Keratinocyte (primary cell): ENCODE measurements at regions not wholly inside any gene's neighbourhood (a gene's known extent, or its start where the extent isn't known, plus 50 kb on each side); places are given as distances from the start of the nearest gene placed in this dataset.

ENCODE experiments used
- DNase-seq: peaks from one replicate; pipeline ENCODE4 v3.0.0-alpha.2; 2011; ENCODE audit warnings: low read depth, missing footprints, low spot score
- FAIRE-seq: peaks from 2 replicates; lab custom pipeline; 2011; peaks lifted over from hg19 to GRCh38; lab: Jason Lieb, UNC
- H2AFZ ChIP-seq: 2 replicates; pipeline ENCODE4 v1.6.0; 2012; ENCODE audit warnings: low read length, control low read depth, inconsistent platforms; ENCODE audit not compliant: control insufficient read depth
- H3K27ac ChIP-seq: 2 replicates; pipeline ENCODE4 v1.5.1; 2011; ENCODE audit warnings: low read length; ENCODE audit not compliant: control insufficient read depth, insufficient read depth
- H3K27me3 ChIP-seq: 3 replicates; pipeline ENCODE4 v1.6.0; 2011; ENCODE audit warnings: low read length; ENCODE audit not compliant: control insufficient read depth, insufficient read depth; ENCODE audit errors: extremely low read depth
- H3K36me3 ChIP-seq, 2 experiments: 2 replicates in 1 of 2; 3 replicates in 1 of 2; pipeline ENCODE4 v1.5.1; 2011; ENCODE audit warnings: low read length in 2 of 2, mild to moderate bottlenecking in 1 of 2; ENCODE audit not compliant: control insufficient read depth in 2 of 2, insufficient read depth in 2 of 2; ENCODE audit errors: extremely low read depth in 1 of 2
- H3K4me1 ChIP-seq: 3 replicates; pipeline ENCODE4 v1.5.1; 2011; ENCODE audit warnings: low read length; ENCODE audit not compliant: control insufficient read depth, insufficient read depth; ENCODE audit errors: extremely low read depth
- H3K4me2 ChIP-seq: 3 replicates; pipeline ENCODE4 v1.6.0; 2011; ENCODE audit warnings: low read depth, low read length; ENCODE audit not compliant: control insufficient read depth, insufficient read depth; ENCODE audit errors: extremely low read depth
- H3K4me3 ChIP-seq, 3 experiments: fragments of 200-600 bp in 1 of 3; sonication (generic) in 1 of 3; 2 replicates in 2 of 3; 3 replicates in 1 of 3; pipeline ENCODE4 v1.5.1; 2011 to 2016; ENCODE audit warnings: low read length in 3 of 3, mild to moderate bottlenecking in 3 of 3, control low read depth in 2 of 3, inconsistent platforms in 1 of 3, low read depth in 1 of 3, mixed read lengths in 1 of 3, mixed run types in 1 of 3, moderate library complexity in 1 of 3; ENCODE audit not compliant: control insufficient read depth in 2 of 3, insufficient read depth in 2 of 3; ENCODE audit errors: extremely low read depth in 1 of 3
- H3K79me2 ChIP-seq: 2 replicates; pipeline ENCODE4 v1.6.0; 2012; ENCODE audit warnings: low read length; ENCODE audit not compliant: control insufficient read depth, insufficient read depth
- H3K9ac ChIP-seq: 3 replicates; pipeline ENCODE4 v1.6.0; 2011; ENCODE audit warnings: low read length; ENCODE audit not compliant: control insufficient read depth, insufficient read depth; ENCODE audit errors: extremely low read depth
- H3K9me1 ChIP-seq: 3 replicates; pipeline ENCODE4 v1.6.0; 2011; ENCODE audit warnings: low read length; ENCODE audit not compliant: control insufficient read depth, insufficient read depth; ENCODE audit errors: extremely low read depth
- H3K9me3 ChIP-seq: 2 replicates; pipeline ENCODE4 v1.5.1; 2012; ENCODE audit warnings: low read depth, low read length; ENCODE audit not compliant: control insufficient read depth
- H4K20me1 ChIP-seq: 3 replicates; pipeline ENCODE4 v1.6.0; 2011; ENCODE audit warnings: low read length; ENCODE audit not compliant: control insufficient read depth, insufficient read depth; ENCODE audit errors: extremely low read depth
- EZH2 ChIP-seq: IDR thresholded peaks from one replicate; pipeline ENCODE4 v1.6.1; 2012; ENCODE audit warnings: inconsistent platforms, mild to moderate bottlenecking, low read length, moderate library complexity
- dilution Hi-C: fragments of 300-500 bp; cut with MboI; formaldehyde crosslinking; loops from one replicate; pipeline ENCODE4 v1.7.0; 2020; ENCODE audit warnings: low sequenced_read_pairs; ENCODE audit not compliant: extremely low pct_ligation_motif_present
- TF ChIP-seq, protein P1 (sequence below), 3 experiments: IDR thresholded peaks in 1 of 3; conservative IDR thresholded peaks in 1 of 3; optimal IDR thresholded peaks in 1 of 3; 2 replicates in 2 of 3; 3 replicates in 1 of 3; pipeline versions ENCODE3 to v1.5.1; 2011; ENCODE audit warnings: low read length in 3 of 3, mild to moderate bottlenecking in 3 of 3, moderate library complexity in 2 of 3, control low read depth in 1 of 3, inconsistent platforms in 1 of 3; ENCODE audit not compliant: insufficient read depth in 2 of 3; ENCODE audit errors: extremely low read depth in 1 of 3

DNA sequence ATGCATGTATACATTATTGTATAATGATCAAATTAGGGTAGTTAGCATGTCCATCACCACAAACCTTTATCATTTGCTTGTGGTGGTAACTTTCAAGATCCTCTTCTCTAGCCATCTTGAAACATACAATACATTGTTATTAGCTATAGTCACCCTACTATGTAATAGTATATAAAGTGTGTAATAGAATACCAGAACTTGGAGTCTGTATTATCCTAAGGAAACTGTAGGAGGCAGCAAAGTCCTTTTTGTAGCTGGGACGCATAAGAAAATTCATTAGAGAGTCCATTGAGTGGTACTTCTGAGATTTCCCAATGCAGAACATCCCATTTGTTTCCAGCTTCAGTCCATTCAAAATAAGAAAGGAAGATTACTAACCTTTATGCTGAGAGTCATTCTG, 325.9 kb upstream of the LRFN5 start:
- DNase-seq: no peak
- no peak for TF ChIP-seq EZH2
- TF ChIP-seq, protein P1, sequence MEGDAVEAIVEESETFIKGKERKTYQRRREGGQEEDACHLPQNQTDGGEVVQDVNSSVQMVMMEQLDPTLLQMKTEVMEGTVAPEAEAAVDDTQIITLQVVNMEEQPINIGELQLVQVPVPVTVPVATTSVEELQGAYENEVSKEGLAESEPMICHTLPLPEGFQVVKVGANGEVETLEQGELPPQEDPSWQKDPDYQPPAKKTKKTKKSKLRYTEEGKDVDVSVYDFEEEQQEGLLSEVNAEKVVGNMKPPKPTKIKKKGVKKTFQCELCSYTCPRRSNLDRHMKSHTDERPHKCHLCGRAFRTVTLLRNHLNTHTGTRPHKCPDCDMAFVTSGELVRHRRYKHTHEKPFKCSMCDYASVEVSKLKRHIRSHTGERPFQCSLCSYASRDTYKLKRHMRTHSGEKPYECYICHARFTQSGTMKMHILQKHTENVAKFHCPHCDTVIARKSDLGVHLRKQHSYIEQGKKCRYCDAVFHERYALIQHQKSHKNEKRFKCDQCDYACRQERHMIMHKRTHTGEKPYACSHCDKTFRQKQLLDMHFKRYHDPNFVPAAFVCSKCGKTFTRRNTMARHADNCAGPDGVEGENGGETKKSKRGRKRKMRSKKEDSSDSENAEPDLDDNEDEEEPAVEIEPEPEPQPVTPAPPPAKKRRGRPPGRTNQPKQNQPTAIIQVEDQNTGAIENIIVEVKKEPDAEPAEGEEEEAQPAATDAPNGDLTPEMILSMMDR (optimal IDR thresholded peaks at IDR 0.05 in 1 of 3, IDR thresholded peaks at IDR 0.05 in 1 of 3, conservative IDR thresholded peaks at IDR 0.05 in 1 of 3; ENCODE audit: extremely low read depth in 1 of 3, insufficient read depth in 2 of 3, low read length in 3 of 3): peak in 1 of 3 experiments; percentile 24
- Histone ChIP-seq H3K9ac (no peak overlapping the region), H3K79me2 (no peaks in the 10 kb centered on the region), H3K27ac (no peak overlapping the region), H4K20me1 (no peaks in the 10 kb centered on the region), H3K9me3 (no peaks in the 10 kb centered on the region), H3K4me3 (no peak overlapping the region), H3K36me3 (no peaks in the 10 kb centered on the region), H3K27me3 (no peaks in the 10 kb centered on the region), H3K9me1 (no peaks in the 10 kb centered on the region), H3K4me1 (no peaks in the 10 kb centered on the region), H2AFZ (no peak overlapping the region), H3K4me2 (no peak overlapping the region)
- FAIRE-seq: no peak
- dilution Hi-C loops: no loop called here

- H3K4me1 ChIP-seq: no peaks in the 10 kb centered on the region
- H3K9ac ChIP-seq: no peak overlapping the region
- dilution Hi-C loops: no loop called here
- H2AFZ ChIP-seq: no peak overlapping the region
- no peaks in the 10 kb centered on the region for H4K20me1 ChIP-seq
- FAIRE-seq (no peak), DNase-seq (no peak)
- no peak overlapping the region for H3K4me2 ChIP-seq
- H3K36me3 ChIP-seq: no peaks in the 10 kb centered on the region
- TF ChIP-seq, protein P1 (optimal IDR thresholded peaks at IDR 0.05 in 1 of 3, IDR thresholded peaks at IDR 0.05 in 1 of 3, conservative IDR thresholded peaks at IDR 0.05 in 1 of 3; ENCODE audit: extremely low read depth in 1 of 3, insufficient read depth in 2 of 3, low read length in 3 of 3): no peak
- no peak for TF ChIP-seq EZH2
- no peak overlapping the region for H3K4me3 ChIP-seq
- no peaks in the 10 kb centered on the region for H3K79me2 ChIP-seq
- no peaks in the 10 kb centered on the region for H3K9me1 ChIP-seq
- H3K27ac ChIP-seq: no peak overlapping the region
- H3K9me3 ChIP-seq: no peaks in the 10 kb centered on the region
- H3K27me3 ChIP-seq: no peaks in the 10 kb centered on the region
Measured at GRCh38 chr14:41277450-41277849, 329.2 kb upstream of the LRFN5 start.
